ENCODE measurements at regions not wholly inside any gene's neighbourhood (a gene's known extent, or its start where the extent isn't known, plus 50 kb on each side); places are given as distances from the start of the nearest gene placed in this dataset.

DNA sequence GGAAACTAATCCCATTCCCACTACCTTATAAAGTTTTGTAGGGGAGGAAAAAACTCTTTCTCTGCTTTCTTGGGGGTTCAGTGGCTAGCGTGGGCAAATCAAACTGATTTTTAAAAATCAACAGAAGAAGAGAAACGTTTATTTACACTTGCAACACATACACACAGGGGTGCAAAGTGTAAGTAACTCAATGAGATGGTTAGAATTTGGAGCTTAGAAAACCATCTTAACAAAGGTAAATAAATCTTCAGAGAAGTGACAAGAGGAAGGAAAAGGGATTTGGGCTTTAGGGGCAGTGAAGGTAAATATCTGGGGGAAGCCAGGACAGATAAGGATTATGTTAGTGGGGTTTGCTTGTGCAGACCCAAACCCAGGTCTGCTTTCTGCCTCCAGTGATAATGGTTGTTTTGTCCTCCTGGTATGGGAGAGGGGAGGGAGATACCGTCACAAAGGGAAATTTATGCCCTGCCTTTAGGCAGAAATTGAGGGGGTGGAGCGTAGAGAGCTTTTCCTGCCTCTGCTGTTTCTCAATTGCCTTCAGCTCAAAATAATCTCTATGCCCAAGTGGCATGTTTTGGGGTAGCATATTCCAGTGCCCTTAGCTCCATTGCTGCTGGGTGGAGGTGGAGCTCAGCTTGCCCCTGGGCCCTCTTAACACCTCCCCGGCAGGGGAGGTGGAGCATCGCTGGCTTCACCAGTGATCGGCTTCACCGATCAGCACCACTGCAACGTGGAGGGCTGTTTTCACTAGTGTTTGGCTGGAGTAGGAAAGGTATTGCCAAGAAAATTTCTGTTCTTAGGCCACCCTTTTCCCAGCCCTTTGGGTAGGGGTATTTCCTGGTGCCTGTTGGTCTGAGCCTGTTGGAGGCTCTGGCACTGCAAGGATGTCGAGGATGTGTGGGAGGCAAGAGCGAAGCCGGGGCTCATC, 92.2 kb downstream of the TEX51 start:
- DNase-seq: no peak

DNA sequence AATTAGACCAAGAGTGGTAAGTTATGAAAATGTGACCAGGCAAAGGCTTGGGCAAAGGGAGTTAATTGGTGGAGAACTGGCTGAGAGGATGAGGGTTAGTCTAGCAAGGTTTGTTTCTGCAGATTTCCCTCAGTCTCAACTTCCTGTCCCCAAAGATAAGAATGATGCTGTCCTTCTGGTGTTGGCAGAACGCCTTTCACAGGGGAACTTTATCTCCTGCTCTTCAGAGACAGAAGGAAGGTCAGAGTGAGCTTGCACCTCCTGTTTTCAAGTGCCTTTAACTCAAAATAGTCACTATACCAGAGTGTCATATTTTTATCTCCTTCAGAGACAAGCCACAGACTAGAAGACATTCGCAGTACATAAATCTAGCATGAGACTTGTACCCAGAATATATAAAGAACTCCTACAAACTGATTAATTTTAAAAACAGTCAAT, 95.7 kb downstream of the TEX51 start:
- DNase-seq: no peak

DNA sequence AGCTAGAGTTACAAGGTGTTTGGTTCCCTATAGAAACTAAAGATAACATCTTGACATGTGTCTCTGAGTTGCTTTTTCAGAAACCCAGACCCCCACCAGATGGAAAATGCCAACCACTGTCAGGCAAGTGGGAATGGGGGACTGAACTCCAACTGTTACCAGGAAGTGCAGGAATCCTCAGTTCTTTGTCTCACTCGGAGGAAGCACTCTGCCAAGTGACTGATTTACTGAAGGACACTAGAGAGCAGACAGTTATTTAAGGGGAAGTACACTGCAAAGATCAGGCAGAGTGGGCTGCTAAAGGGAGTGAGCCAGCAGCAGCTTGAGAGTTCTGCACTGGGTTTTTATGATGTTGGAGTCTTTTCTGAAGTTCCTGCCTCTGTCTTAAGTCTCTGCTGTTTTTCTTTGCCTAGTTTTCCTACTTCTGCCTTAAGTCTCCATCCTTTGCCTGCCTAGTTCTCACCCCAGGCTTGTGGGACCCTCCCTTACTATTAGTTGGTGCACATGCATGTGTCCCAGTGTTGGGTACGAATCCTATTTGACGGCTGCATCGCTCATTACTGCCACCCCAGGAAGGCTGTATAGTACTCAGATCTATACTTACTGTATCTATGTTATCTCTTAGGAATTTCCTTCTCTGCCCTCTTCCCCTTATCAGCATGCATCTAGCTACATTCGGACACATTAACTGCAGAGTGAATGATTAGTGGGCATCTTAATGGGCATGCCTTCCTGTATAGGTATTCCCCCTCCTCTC, 97.1 kb downstream of the TEX51 start:
- DNase-seq: no peak

DNA sequence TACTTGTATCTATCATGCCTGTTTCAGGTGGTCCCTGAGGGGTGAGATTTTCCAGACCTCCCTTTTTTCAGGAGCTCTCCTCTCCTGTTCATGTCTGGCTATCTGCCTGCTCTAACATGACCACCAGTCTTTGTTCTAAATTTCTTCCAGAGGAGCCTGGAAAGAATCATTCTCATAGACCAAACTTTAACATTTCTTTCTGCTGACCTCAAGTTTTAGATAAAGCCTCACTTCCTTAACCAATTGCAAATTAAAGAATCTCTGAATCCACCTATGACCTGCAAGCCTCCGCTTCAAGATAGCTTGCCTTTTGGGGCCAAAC, 97.6 kb downstream of the TEX51 start:
- DNase-seq: no peak

Measured in SHP77 (cell line).